DND-41 (cell line): ENCODE measurements at regions not wholly inside any gene's neighbourhood (a gene's known extent, or its start where the extent isn't known, plus 50 kb on each side); places are given as distances from the start of the nearest gene placed in this dataset.

Experiments
- ATAC-seq: fragments of 200-7000 bp; cut with Tn5 transposase; 3 replicates; pipeline ENCODE4 v1.9.1; 2021; ENCODE audit warnings: low read depth; ENCODE audit not compliant: insufficient read depth
- DNase-seq: peaks from one replicate; pipeline ENCODE4 v3.0.0-alpha.2; 2020
- H2AFZ ChIP-seq: 2 replicates; pipeline ENCODE4 v1.6.0; 2012; ENCODE audit warnings: low read depth, low read length
- H3K27ac ChIP-seq: 2 replicates; pipeline ENCODE4 v1.5.1; 2012; ENCODE audit warnings: low read length, inconsistent platforms
- H3K27me3 ChIP-seq: fragments of 200-600 bp; sonication (generic); 2 replicates; pipeline ENCODE4 v1.6.0; 2012; ENCODE audit warnings: low read length, mild to moderate bottlenecking, inconsistent platforms; ENCODE audit not compliant: insufficient read depth, poor library complexity
- H3K36me3 ChIP-seq: 2 replicates; pipeline ENCODE4 v1.5.1; 2012; ENCODE audit warnings: low read length, inconsistent platforms; ENCODE audit not compliant: insufficient read depth
- H3K4me1 ChIP-seq: 2 replicates; pipeline ENCODE4 v1.5.1; 2012; ENCODE audit warnings: mild to moderate bottlenecking, low read length; ENCODE audit not compliant: insufficient read depth
- H3K4me2 ChIP-seq: 2 replicates; pipeline ENCODE4 v1.6.0; 2012; ENCODE audit warnings: mild to moderate bottlenecking, moderate library complexity, low read length, inconsistent platforms; ENCODE audit not compliant: insufficient read depth
- H3K4me3 ChIP-seq, 2 experiments: fragments of 200-600 bp in 1 of 2; shearing (Covaris generic) in 1 of 2; 2 replicates each; pipeline ENCODE4 v1.5.1; 2012 to 2016; ENCODE audit warnings: inconsistent platforms in 2 of 2, low read length in 2 of 2, mild to moderate bottlenecking in 2 of 2, low read depth in 1 of 2, moderate library complexity in 1 of 2
- H3K79me2 ChIP-seq: 2 replicates; pipeline ENCODE4 v1.6.0; 2012; ENCODE audit warnings: low read length, inconsistent platforms; ENCODE audit not compliant: insufficient read depth
- H3K9ac ChIP-seq: 2 replicates; pipeline ENCODE4 v1.6.0; 2012; ENCODE audit warnings: low read depth, mild to moderate bottlenecking, inconsistent platforms, low read length, moderate library complexity
- H3K9me3 ChIP-seq: 2 replicates; pipeline ENCODE4 v1.5.1; 2012; ENCODE audit warnings: low read length, moderate library complexity, mild to moderate bottlenecking, inconsistent platforms; ENCODE audit not compliant: insufficient read depth, severe bottlenecking
- H4K20me1 ChIP-seq: 2 replicates; pipeline ENCODE4 v1.6.0; 2012; ENCODE audit warnings: low read length; ENCODE audit not compliant: insufficient read depth
- EZH2 ChIP-seq: IDR thresholded peaks from 3 replicates; pipeline ENCODE4 v1.6.1; 2012; ENCODE audit warnings: borderline replicate concordance, low read depth, mild to moderate bottlenecking, moderate library complexity, low read length, inconsistent platforms; ENCODE audit not compliant: severe bottlenecking
- TF ChIP-seq, protein P1 (sequence below): IDR thresholded peaks from 2 replicates; pipeline ENCODE4 v1.5.1; 2012; ENCODE audit warnings: borderline replicate concordance, low read length, moderate library complexity, mild to moderate bottlenecking; ENCODE audit not compliant: poor library complexity, severe bottlenecking; ENCODE audit errors: extremely low read depth

DNA sequence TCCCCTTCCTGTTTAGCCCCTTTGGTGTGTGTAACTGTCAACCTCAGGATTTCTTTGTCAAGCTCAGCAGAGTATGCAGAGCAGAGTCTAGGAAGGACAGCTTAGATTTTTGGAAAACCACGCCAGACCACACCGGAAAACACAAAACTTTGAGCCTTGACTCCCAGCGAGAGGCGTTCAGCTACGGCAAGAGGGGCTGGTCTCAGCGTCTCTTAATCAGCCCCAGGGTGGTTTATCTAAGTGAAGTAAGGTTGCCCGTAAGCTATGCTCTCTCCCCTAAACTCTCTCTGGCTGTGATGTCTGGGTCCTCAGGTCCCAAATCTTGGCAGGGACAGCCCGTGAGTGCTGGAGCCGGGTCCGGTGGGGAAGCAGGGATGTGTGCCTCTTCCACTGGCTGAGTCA is 230.9 kb downstream of the KLF6 start:
- DNase-seq (peak; percentile 84), ATAC-seq (peak; percentile 94)
- Histone ChIP-seq H3K79me2 (no peaks in the 10 kb centered on the region), H3K4me3 (peak overlapping the region in 1 of 2 experiments; percentile 47; a peak in 2 of 4 replicates), H3K27me3 (no peaks in the 10 kb centered on the region), H2AFZ (peak overlapping the region; percentile 63; the same call in 1 of the 2 replicates), H3K27ac (peak overlapping the region; percentile 91), H3K4me1 (peaks cover 38% of the 10 kb centered on the region), H3K36me3 (no peaks in the 10 kb centered on the region), H3K4me2 (peak overlapping the region; percentile 69), H3K9me3 (no peaks in the 10 kb centered on the region), H4K20me1 (no peaks in the 10 kb centered on the region), H3K9ac (peak overlapping the region; percentile 41)
- TF ChIP-seq EZH2 = no peak
- TF ChIP-seq, protein P1, sequence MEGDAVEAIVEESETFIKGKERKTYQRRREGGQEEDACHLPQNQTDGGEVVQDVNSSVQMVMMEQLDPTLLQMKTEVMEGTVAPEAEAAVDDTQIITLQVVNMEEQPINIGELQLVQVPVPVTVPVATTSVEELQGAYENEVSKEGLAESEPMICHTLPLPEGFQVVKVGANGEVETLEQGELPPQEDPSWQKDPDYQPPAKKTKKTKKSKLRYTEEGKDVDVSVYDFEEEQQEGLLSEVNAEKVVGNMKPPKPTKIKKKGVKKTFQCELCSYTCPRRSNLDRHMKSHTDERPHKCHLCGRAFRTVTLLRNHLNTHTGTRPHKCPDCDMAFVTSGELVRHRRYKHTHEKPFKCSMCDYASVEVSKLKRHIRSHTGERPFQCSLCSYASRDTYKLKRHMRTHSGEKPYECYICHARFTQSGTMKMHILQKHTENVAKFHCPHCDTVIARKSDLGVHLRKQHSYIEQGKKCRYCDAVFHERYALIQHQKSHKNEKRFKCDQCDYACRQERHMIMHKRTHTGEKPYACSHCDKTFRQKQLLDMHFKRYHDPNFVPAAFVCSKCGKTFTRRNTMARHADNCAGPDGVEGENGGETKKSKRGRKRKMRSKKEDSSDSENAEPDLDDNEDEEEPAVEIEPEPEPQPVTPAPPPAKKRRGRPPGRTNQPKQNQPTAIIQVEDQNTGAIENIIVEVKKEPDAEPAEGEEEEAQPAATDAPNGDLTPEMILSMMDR = no peak

DNA sequence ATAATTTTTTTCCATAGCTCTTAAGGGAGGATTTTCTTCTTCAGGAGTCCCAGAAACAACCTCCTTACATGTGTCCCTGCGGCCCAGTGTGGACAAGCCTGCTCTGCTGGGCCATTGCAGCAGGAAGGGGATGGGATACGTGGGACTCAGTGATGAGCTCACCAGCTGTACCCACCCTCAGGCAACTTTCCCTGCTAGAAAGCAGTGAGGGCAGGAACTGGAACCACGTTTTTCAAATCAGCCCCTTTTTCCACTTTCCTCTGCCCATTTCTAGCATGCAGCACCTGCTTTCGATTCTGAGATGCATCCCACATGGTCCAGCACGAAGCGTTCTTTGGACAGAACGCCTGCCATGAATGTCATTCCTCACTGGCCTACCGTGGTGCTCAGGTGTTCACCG is 232.7 kb downstream of the KLF6 start:
- Histone ChIP-seq H3K9me3 (no peaks in the 10 kb centered on the region), H3K4me3 (no peak overlapping the region), H3K4me2 (no peak overlapping the region), H3K36me3 (no peaks in the 10 kb centered on the region), H2AFZ (no peak overlapping the region), H3K79me2 (no peaks in the 10 kb centered on the region), H4K20me1 (no peaks in the 10 kb centered on the region), H3K4me1 (peaks cover 38% of the 10 kb centered on the region), H3K27me3 (no peaks in the 10 kb centered on the region), H3K9ac (no peak overlapping the region), H3K27ac (peak overlapping the region; percentile 52)
- ATAC-seq (no peak), DNase-seq (no peak)
- TF ChIP-seq EZH2 = no peak
- TF ChIP-seq, protein P1 = no peak

GRCh38 chr10:3551761-3552160 is 233.2 kb downstream of the KLF6 start:
- Histone ChIP-seq H3K9ac (no peak overlapping the region), H3K79me2 (no peaks in the 10 kb centered on the region), H3K27ac (peak overlapping the region; percentile 6; the same call in 1 of the 2 replicates), H4K20me1 (no peaks in the 10 kb centered on the region), H2AFZ (no peak overlapping the region), H3K36me3 (no peaks in the 10 kb centered on the region), H3K4me1 (peaks cover 38% of the 10 kb centered on the region), H3K4me2 (no peak overlapping the region), H3K9me3 (no peaks in the 10 kb centered on the region), H3K27me3 (no peaks in the 10 kb centered on the region), H3K4me3 (no peak overlapping the region)
- DNase-seq (no peak), ATAC-seq (no peak)
- no peak for TF ChIP-seq EZH2
- TF ChIP-seq, protein P1 = no peak

DNA sequence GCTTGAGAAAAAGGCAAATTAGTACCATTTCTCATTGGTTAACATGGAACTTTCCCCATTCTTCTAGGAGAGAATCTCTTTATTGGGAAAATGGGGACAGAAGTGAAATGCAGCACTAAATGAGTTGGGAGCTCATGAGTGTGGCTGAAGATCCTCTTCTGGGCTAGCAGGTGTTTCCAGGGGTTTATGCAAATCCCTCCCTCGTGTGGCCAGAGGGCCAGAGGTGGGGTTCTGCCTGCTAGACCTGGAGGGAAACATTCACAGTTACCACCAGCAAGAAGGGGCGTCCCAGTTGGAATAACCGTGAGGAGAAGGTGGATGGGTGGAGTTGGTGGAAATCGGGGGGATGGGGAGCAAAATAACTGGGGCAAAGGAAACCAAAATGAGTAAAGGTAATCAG is 235.9 kb downstream of the KLF6 start:
- no peaks in the 10 kb centered on the region for H3K79me2 ChIP-seq
- peaks cover 3% of the 10 kb centered on the region for H3K9me3 ChIP-seq
- H3K4me2 ChIP-seq = no peak overlapping the region
- TF ChIP-seq, protein P1 = no peak
- TF ChIP-seq EZH2 = no peak
- no peaks in the 10 kb centered on the region for H3K36me3 ChIP-seq
- H3K27me3 ChIP-seq = no peaks in the 10 kb centered on the region
- peaks cover 27% of the 10 kb centered on the region for H3K4me1 ChIP-seq
- H3K27ac ChIP-seq = no peak overlapping the region
- DNase-seq = no peak
- ATAC-seq = no peak
- no peaks in the 10 kb centered on the region for H4K20me1 ChIP-seq
- no peak overlapping the region for H2AFZ ChIP-seq
- no peak overlapping the region for H3K9ac ChIP-seq
- no peak overlapping the region for H3K4me3 ChIP-seq
